Fibroblast of the aortic adventitia (primary cell): ENCODE measurements at regions not wholly inside any gene's neighbourhood (a gene's known extent, or its start where the extent isn't known, plus 50 kb on each side); places are given as distances from the start of the nearest gene placed in this dataset.

Source experiments
- DNase-seq: peaks from one replicate; pipeline ENCODE4 v3.0.0-alpha.2; 2010; ENCODE audit warnings: low read depth
- H3K4me3 ChIP-seq: 2 replicates; pipeline ENCODE4 v1.5.1; 2011; ENCODE audit warnings: low read depth, mild to moderate bottlenecking, control low read depth, low read length, moderate library complexity
- CTCF ChIP-seq: IDR thresholded peaks from 2 replicates; pipeline ENCODE4 v1.5.1; 2011; ENCODE audit warnings: mild to moderate bottlenecking, low read length, control low read depth, inconsistent platforms; ENCODE audit not compliant: insufficient read depth

- DNase-seq: no peak
- no peak overlapping the region for H3K4me3 ChIP-seq
- no peak for TF ChIP-seq CTCF
These were observed 1034.4 kb downstream of the CDH9 start for GRCh38 chr5:26003966-26004365.

GRCh38 chr5:25995209-25995608, 1043.2 kb downstream of the CDH9 start:
- no peak for DNase-seq
- no peak for TF ChIP-seq CTCF
- H3K4me3 ChIP-seq: no peak overlapping the region

GRCh38 chr5:25993701-25994100, 1044.7 kb downstream of the CDH9 start:
- DNase-seq: no peak
- no peak overlapping the region for H3K4me3 ChIP-seq
- TF ChIP-seq CTCF: no peak

- TF ChIP-seq CTCF: no peak
These were observed 1046.7 kb downstream of the CDH9 start for GRCh38 chr5:25991639-25992038.

GRCh38 chr5:25990771-25991170, 1047.6 kb downstream of the CDH9 start:
- no peak overlapping the region for H3K4me3 ChIP-seq
- no peak for TF ChIP-seq CTCF
- DNase-seq: no peak

More at GRCh38 chr5:25991639-25992038, 1046.7 kb downstream of the CDH9 start:
- DNase-seq: no peak
- H3K4me3 ChIP-seq: no peak overlapping the region

- TF ChIP-seq CTCF: no peak
- no peak overlapping the region for H3K4me3 ChIP-seq
- no peak for DNase-seq
These were observed 1059.3 kb downstream of the CDH9 start for GRCh38 chr5:25979086-25979485.

GRCh38 chr5:25975885-25976284, 1062.5 kb downstream of the CDH9 start:
- H3K4me3 ChIP-seq: no peak overlapping the region
- DNase-seq: no peak
- TF ChIP-seq CTCF: no peak
